ENCODE measurements at regions not wholly inside any gene's neighbourhood (a gene's known extent, or its start where the extent isn't known, plus 50 kb on each side); places are given as distances from the start of the nearest gene placed in this dataset.
A peak's percentile ranks its signal among the peaks of the same experiment; 100 is the strongest.

DNA sequence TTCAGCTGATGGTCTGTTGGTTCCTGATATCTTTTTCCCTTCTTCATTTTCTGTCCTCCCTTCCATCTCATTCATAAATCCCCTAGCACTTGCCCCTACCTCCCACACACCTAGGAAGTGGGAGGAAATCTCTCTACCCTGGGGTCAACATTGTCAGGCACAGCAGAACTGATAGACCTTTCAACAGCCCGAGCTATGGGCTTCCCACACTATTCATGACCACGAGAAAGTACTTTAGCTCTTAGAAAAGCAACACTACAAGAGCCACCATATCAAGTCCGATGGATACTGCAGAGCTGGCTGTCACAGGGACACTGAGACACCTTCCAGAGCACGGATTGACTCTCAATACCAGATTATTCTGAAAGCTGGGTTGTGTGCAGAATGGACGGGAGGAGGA, 180.6 kb upstream of the NEBL start:
- DNase-seq = no peak

- DNase-seq = no peak
Observed at GRCh38 chr10:21076381-21076780, 179.3 kb upstream of the NEBL start.

- no peak for DNase-seq
Observed at GRCh38 chr10:21075880-21076279, 178.8 kb upstream of the NEBL start.

- no peak for DNase-seq
Observed at GRCh38 chr10:21071001-21071673, 174.0 kb upstream of the NEBL start.

DNA sequence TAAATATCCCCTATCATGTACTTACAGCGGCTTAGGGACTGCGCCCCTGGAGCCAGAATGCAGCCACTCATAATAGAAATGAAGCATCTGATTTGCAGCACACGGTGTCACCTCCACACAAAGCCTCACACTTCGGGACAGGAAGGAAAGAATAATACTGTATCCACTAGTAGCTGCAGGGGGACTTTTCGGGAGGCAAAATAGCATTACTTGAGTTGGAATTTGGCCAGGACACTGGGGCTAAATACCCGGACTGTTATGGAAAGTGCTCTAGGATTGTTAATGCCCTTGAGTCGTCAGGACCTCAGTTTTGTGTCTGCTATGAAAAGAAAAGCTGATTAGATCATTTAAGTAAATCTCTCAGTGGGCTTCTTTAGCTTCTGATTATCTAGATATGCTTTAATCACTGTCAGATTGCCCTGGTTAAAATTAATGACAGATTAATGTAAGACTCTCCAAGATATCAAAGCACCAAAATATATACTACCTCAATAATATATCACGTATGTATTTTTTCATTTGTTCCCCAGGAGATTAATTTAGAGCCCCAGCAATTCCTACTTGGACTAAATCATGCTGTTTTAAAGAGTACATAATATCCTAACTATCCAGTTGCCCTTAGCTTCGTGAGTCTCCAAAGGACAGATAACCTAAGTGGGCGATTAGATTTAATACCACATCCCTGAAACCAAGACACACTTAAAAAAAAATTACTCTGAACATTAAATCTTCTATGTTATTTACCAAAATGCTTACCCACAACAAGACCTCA, 173.0 kb upstream of the NEBL start:
- DNase-seq = peak; percentile 91

DNA sequence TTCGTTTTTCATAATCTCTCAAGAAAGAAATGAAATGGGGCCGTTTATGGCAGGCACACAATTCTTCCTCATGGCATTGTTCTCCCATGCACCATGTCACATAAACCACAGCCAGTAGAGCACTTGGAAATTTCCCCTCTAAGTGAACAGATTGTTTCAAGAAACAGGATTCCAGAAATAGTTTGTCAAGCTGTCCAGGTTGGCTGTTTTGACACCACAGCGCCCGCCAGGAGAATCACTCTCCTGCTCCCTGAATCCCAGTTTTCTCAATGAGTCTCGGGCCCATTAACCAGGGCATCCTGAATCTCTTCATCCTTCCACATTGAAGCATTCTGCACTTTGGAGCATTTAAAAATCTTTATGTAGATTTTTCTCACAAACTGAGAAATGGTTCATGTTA, 172.2 kb upstream of the NEBL start:
- DNase-seq = no peak

GRCh38 chr10:21068026-21068656, 171.0 kb upstream of the NEBL start:
- DNase-seq = no peak

- DNase-seq = peak; percentile 89
Observed at GRCh38 chr10:21065621-21066248, 168.6 kb upstream of the NEBL start.

DNA sequence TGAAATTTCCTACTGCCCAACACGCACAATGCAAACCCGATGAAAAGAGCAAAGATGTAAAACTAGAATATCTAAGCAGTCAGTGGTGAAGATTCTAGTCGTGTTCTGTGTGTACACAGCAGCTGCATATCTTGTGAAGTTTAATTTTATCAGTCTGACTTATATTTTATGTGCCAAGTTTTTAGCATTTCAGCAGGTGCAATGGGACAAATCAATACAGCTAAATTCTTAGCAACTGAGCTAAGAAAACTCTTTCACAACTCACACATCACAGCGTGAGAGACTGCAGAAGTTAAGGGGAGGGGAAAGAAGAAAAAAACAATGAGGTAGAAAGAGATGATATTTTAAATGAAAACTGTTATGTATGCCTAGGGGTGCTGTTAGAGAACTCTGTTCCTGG, 164.9 kb upstream of the NEBL start:
- no peak for DNase-seq

DNA sequence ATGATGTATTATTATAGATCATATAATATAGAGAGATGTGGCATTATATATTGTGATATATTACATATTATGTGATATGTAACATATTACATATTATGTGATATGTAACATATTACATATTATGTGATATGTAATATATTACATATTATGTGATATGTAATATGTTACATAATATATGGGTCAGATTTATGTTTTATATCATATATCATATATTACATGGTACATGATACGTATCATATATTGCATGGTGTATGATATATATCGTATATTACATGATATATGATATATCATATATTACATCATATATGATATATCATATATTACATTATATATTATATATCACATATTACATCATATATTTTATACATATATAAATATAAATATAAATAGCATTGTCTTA, 164.1 kb upstream of the NEBL start:
- DNase-seq = no peak

GRCh38 chr10:21060626-21061025, 163.5 kb upstream of the NEBL start:
- DNase-seq = no peak

DNA sequence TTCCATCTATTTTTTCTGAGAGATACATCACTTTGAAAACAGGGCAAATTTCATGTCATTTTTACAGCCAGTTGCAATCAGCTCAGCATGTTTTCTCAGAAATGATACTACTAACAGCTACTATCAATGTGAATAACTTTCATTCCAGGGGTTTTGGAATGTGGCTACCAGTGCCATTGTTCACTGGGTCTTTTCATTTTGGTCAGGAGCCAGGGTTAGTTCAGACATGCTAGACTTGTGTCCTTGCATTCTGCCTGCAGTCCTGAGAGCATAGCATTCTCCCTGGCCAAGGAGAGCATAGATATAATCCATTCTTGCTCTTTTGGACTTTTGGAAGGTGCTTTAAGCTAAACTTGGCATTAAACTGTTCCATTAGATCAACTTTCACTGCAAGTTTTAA, 160.9 kb upstream of the NEBL start:
- DNase-seq = no peak

DNA sequence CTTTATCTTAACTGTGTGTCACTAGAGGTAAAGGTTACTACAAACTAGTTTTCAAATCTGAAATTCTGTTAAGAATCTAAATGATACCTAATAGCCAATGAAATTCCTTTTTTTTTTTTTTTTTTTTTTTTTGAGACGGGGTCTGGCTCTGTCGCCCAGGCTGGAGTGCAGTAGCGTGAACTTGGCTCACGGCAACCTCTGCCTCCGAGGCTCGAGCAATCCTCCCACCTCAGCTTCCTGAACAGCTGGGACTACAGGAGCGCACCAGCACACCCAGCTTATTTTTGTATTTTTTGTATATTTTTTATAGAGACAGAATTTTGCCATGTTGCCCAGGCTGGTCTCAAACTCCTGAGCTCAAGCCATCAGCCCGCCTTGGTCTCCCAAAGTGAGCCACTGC, 160.3 kb upstream of the NEBL start:
- DNase-seq = no peak

- no peak for DNase-seq
Observed at GRCh38 chr10:21056461-21056860, 159.3 kb upstream of the NEBL start.

GRCh38 chr10:21055339-21056135, 158.4 kb upstream of the NEBL start:
- DNase-seq = peak; percentile 23

- no peak for DNase-seq
Observed at GRCh38 chr10:21053953-21054690, 157.0 kb upstream of the NEBL start.

DNA sequence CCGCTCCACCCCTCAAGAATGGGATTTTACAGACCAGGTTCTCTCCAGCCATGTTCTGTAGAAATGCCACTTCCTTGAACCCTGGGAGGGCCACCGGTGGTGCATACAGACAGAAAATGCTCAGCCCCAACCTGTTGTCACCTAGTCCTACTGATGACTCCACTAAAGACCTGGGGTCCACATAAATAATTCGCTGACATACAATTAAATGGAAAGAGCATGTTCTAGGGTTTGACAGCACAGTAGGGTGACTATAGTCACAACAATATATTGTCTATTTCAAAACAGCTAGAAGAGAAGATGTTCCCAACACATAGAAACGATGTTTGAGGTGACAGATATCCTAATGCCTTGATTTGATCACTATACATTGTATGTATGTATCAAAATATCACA, 155.6 kb upstream of the NEBL start:
- no peak for DNase-seq

GRCh38 chr10:21052072-21052708, 155.1 kb upstream of the NEBL start:
- DNase-seq = no peak

GRCh38 chr10:21049482-21049881, 152.4 kb upstream of the NEBL start:
- no peak for DNase-seq

GRCh38 chr10:21048068-21048467, 151.0 kb upstream of the NEBL start:
- no peak for DNase-seq

GRCh38 chr10:21047511-21047910, 150.4 kb upstream of the NEBL start:
- DNase-seq = no peak

- DNase-seq = no peak
Observed at GRCh38 chr10:21047096-21047495, 150.0 kb upstream of the NEBL start.

All from NCI-H69 (cell line).